ENCODE measurements at regions not wholly inside any gene's neighbourhood (a gene's known extent, or its start where the extent isn't known, plus 50 kb on each side); places are given as distances from the start of the nearest gene placed in this dataset.

DNA sequence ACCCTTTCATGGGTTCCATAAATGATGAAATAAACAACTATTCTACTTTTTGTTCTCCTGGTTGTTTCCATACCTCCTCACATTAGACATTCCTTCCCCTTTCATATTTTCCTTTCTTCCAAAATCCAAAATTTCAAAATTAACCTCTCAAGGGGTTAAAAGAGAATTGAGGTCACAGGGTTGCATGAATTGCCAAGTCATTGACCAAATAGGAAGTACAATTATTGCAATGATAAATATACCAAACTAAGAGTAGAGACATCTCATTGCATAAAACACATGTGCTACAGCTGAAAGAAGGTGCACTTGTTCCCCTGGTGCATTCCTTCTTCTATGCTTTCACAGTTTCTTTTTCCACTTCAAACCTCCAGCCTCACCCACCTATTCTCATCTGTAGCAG, 136.1 kb downstream of the KCTD12 start:
- no peak for TF ChIP-seq EZH2 (IDR thresholded peaks at IDR 0.05; ENCODE audit: insufficient read depth, poor library complexity, severe bottlenecking)
- no peak for TF ChIP-seq EZH2phosphoT487 (IDR thresholded peaks at IDR 0.05; ENCODE audit: insufficient read depth, low read depth)
